Spleen (tissue), 11 donors: ENCODE measurements at regions not wholly inside any gene's neighbourhood (a gene's known extent, or its start where the extent isn't known, plus 50 kb on each side); places are given as distances from the start of the nearest gene placed in this dataset.

Experiments used
- DNase-seq: peaks from one replicate; pipeline ENCODE4 v3.0.0-alpha.2; 2020
- H3K27ac ChIP-seq, 8 donors: fragments of 200-600 bp; sonication (generic) in 7 of 8; 1 replicate in 4 of 8; 2 replicates in 4 of 8; pipeline versions ENCODE4 v1.5.0 to v1.8.0; 2016 to 2021; ENCODE audit warnings: inconsistent platforms in 4 of 8, mild to moderate bottlenecking in 4 of 8, moderate library complexity in 1 of 8
- H3K27me3 ChIP-seq, 7 donors: fragments of 200-600 bp; sonication (generic) in 6 of 7; replicated peaks in 1 of 7; 1 replicate in 4 of 7; 2 replicates in 3 of 7; pipeline versions ENCODE4 v1.5.0 to v1.8.0; 2016 to 2021; ENCODE audit warnings: inconsistent platforms in 3 of 7, mild to moderate bottlenecking in 1 of 7
- H3K36me3 ChIP-seq, 6 donors: fragments of 200-600 bp; sonication (generic) in 5 of 6; 1 replicate in 4 of 6; 2 replicates in 2 of 6; pipeline versions ENCODE4 v1.5.0 to v1.8.0; 2016 to 2021; ENCODE audit warnings: inconsistent platforms in 2 of 6
- H3K4me1 ChIP-seq, 6 donors: fragments of 200-600 bp; sonication (generic) in 5 of 6; 1 replicate in 3 of 6; 2 replicates in 3 of 6; pipeline versions ENCODE4 v1.5.0 to v1.8.0; 2016 to 2021; ENCODE audit warnings: inconsistent platforms in 3 of 6
- H3K4me3 ChIP-seq, 8 donors: fragments of 200-600 bp; sonication (generic) in 7 of 8; 1 replicate in 4 of 8; 2 replicates in 4 of 8; pipeline versions ENCODE4 v1.5.0 to v1.8.0; 2016 to 2021; ENCODE audit warnings: inconsistent platforms in 4 of 8, mild to moderate bottlenecking in 4 of 8, moderate library complexity in 2 of 8
- H3K9me3 ChIP-seq, 8 donors: fragments of 200-600 bp; sonication (generic) in 7 of 8; 1 replicate in 4 of 8; 2 replicates in 4 of 8; pipeline versions ENCODE4 v1.5.0 to v1.8.0; 2016 to 2021; ENCODE audit warnings: inconsistent platforms in 4 of 8
- CTCF ChIP-seq, 11 experiments: fragments of 200-600 bp in 7 of 11; fragments of 450-650 bp in 4 of 11; sonication (generic) in 4 of 11; IDR thresholded peaks in 8 of 11; conservative IDR thresholded peaks in 3 of 11; 1 replicate in 7 of 11; 2 replicates in 4 of 11; pipeline versions ENCODE4 v1.4.0 to v1.8.0; 2016 to 2021; ENCODE audit warnings: antibody characterized with exemption in 11 of 11, inconsistent platforms in 4 of 11, mild to moderate bottlenecking in 1 of 11
- POLR2A ChIP-seq, 3 donors: fragments of 450-650 bp; IDR thresholded peaks; one replicate each; pipeline ENCODE4 v1.5.1; 2017; ENCODE audit warnings: antibody characterized with exemption in 3 of 3, mild to moderate bottlenecking in 1 of 3
- POLR2AphosphoS5 ChIP-seq, 3 donors: sonication (generic); formaldehyde crosslinking; IDR thresholded peaks; one replicate each; pipeline ENCODE4 v1.5.1; 2017; ENCODE audit warnings: antibody characterized with exemption in 3 of 3
- WGBS, 5 donors: extraction: QIAGEN DNeasy Blood & Tissue Kit in 3 of 5; methylation state at CpG; one replicate each; pipeline versions ENCODE4 v1.1.5 to v1.1.7; 2013 to 2018; 5-methylcytosine and 5-hydroxymethylcytosine counted together
- intact Hi-C: fragments of 100-400 bp; cut with DNase I; formaldehyde crosslinking; loops from one replicate; pipeline ENCODE4 v1.15.0; 2023; ENCODE audit warnings: low total_unique reads
- donor health status: healthy with polysubstance abuse.
- donor health status: DM: no; HTN: no; CAD: no; lungs with moderate emphysema.
- donor health status: DM: no; HTN: no; CAD: no.
- donor health status: Bipolar disorder and iron deficiency.
- donor health status: healthy.
- donor health status: DM: no; HTN: no; CAD: no.
- donor health status: DM: yes; HTN: yes; CAD: no.

GRCh38 chr2:133967326-133967725 is 286.5 kb upstream of the MGAT5 start:
- intact Hi-C loops: no loop called here
- Histone ChIP-seq H3K27ac (no peak overlapping the region), H3K4me3 (no peak overlapping the region), H3K4me1 (peaks cover 0 to 9% (median 5%) of the 10 kb centered on the region in 6 donors), H3K36me3 (no peaks in the 10 kb centered on the region), H3K9me3 (no peaks in the 10 kb centered on the region), H3K27me3 (peaks cover 0 to 2% (median 0%) of the 10 kb centered on the region in 7 donors)
- WGBS, 5 donors: 76 to 87% (median 86%) methylated on average over 4 of the region's 4 CpGs
- DNase-seq: no peak
- TF ChIP-seq POLR2A (IDR thresholded peaks at IDR 0.05) (no peak), POLR2AphosphoS5 (IDR thresholded peaks at IDR 0.05) (no peak), CTCF (IDR thresholded peaks at IDR 0.05 in 8 of 11, conservative IDR thresholded peaks at IDR 0.05 in 3 of 11) (no peak)

- intact Hi-C loops: no loop called here
- WGBS, 5 donors: 65 to 77% (median 68%) methylated on average over 3 of the region's 3 CpGs
- DNase-seq: no peak
These were observed 285.4 kb upstream of the MGAT5 start for GRCh38 chr2:133968446-133968845.

GRCh38 chr2:133970641-133971040 is 283.2 kb upstream of the MGAT5 start:
- Histone ChIP-seq H3K9me3 (no peaks in the 10 kb centered on the region), H3K4me3 (no peak overlapping the region), H3K4me1 (peaks cover 0 to 9% (median 5%) of the 10 kb centered on the region in 6 donors), H3K36me3 (no peaks in the 10 kb centered on the region), H3K27ac (no peak overlapping the region), H3K27me3 (peaks cover 0 to 8% (median 0%) of the 10 kb centered on the region in 7 donors)
- WGBS, 5 donors: 68 to 81% (median 75%) methylated on average over 6 of the region's 6 CpGs
- no peak for TF ChIP-seq CTCF (IDR thresholded peaks at IDR 0.05 in 8 of 11, conservative IDR thresholded peaks at IDR 0.05 in 3 of 11)
- TF ChIP-seq POLR2A (IDR thresholded peaks at IDR 0.05): no peak
- TF ChIP-seq POLR2AphosphoS5 (IDR thresholded peaks at IDR 0.05): no peak
- DNase-seq: no peak
- intact Hi-C loops: no loop called here

More at GRCh38 chr2:133968446-133968845, 285.4 kb upstream of the MGAT5 start:
- Histone ChIP-seq H3K4me1 (peaks cover 0 to 9% (median 5%) of the 10 kb centered on the region in 6 donors), H3K9me3 (no peaks in the 10 kb centered on the region), H3K36me3 (no peaks in the 10 kb centered on the region), H3K27me3 (peaks cover 0 to 8% (median 0%) of the 10 kb centered on the region in 7 donors), H3K27ac (no peak overlapping the region), H3K4me3 (no peak overlapping the region)
- TF ChIP-seq CTCF (IDR thresholded peaks at IDR 0.05 in 8 of 11, conservative IDR thresholded peaks at IDR 0.05 in 3 of 11) (no peak), POLR2A (IDR thresholded peaks at IDR 0.05) (no peak), POLR2AphosphoS5 (IDR thresholded peaks at IDR 0.05) (no peak)

- peaks cover 0 to 8% (median 0%) of the 10 kb centered on the region in 7 donors for H3K27me3 ChIP-seq
- 87 to 96% (median 91%) methylated on average over 2 of the region's 2 CpGs for WGBS, 5 donors
- no peaks in the 10 kb centered on the region for H3K36me3 ChIP-seq
- H3K4me3 ChIP-seq: no peak overlapping the region
- no peak for DNase-seq
- intact Hi-C loops: no loop called here
- H3K9me3 ChIP-seq: no peaks in the 10 kb centered on the region
- no peak overlapping the region for H3K27ac ChIP-seq
- H3K4me1 ChIP-seq: peaks cover 0 to 10% (median 5%) of the 10 kb centered on the region in 6 donors
- TF ChIP-seq POLR2AphosphoS5 (IDR thresholded peaks at IDR 0.05): no peak
- no peak for TF ChIP-seq CTCF (IDR thresholded peaks at IDR 0.05 in 8 of 11, conservative IDR thresholded peaks at IDR 0.05 in 3 of 11)
- no peak for TF ChIP-seq POLR2A (IDR thresholded peaks at IDR 0.05)
These were observed 281.6 kb upstream of the MGAT5 start for GRCh38 chr2:133972297-133972696.
